SW 1271 (cell line): ENCODE measurements at regions not wholly inside any gene's neighbourhood (a gene's known extent, or its start where the extent isn't known, plus 50 kb on each side); places are given as distances from the start of the nearest gene placed in this dataset.
A peak's percentile ranks its signal among the peaks of the same experiment; 100 is the strongest.

Experiments
- DNase-seq, 2 experiments: peaks; one replicate each; lab custom pipeline; 2025; lab: John Stamatoyannopoulos, UW

GRCh38 chr2:205937211-205937610 lies 148.8 kb downstream of the INO80D start:
- DNase-seq = no peak

DNA sequence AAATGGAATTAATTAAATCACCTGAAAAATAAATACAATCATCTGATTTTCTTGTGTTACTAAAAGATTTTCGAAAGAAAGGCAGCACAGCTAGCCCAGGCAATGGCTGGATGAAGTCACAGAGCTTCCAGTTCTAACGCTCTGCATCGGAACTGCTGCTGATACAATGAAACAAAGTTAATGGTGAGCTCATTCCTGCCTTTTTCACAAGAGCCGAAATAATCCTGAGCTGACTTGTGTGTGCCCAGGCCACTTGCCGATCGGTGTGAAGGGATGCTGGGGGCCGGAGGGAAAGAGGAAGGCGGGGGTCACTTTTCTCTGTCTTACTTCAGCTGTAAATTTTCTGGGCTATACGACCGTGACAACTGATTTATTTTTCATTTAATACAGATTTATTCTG lies 149.5 kb downstream of the INO80D start:
- no peak for DNase-seq

DNA sequence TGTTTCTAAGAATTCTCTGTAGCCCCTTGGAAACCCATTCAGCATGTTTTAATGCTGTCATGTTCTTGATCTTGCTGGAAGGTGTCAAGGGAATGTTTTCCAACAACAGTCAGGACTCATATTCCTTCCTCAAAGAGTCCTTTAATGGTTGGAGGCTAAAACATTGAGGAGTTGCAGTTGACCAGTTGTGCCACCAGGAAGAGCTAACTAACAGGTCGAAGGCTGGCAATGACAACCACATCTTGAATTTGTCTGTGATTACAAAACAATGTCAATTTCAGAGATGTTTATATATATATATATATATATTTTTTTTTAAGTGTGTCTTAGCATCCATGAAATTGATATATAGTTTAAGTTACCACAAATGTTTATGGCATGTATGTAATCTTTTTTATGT lies 151.5 kb downstream of the INO80D start:
- peak in 1 of 2 experiments; percentile 9 for DNase-seq

DNA sequence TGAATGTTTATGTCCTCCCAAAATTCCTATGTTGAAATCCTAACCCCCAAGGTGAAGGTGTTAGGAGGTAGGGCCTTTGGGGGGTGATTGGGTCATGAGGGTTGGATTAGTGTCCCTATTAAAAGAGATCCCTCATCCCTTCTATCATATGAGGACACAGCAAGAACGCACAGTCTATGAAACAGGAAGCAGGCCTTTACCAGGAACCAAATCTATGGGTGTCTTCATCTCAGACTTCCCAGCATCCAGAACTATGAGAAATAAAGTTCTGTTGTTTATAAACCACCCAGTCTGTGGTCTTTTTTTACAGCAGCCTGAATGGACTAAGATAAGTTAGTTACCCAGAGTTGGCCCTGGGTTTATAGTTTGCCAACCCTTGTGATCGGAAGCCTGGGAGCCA lies 153.1 kb downstream of the INO80D start:
- no peak for DNase-seq

- no peak for DNase-seq
Measured at GRCh38 chr2:205931388-205931787, 154.6 kb downstream of the INO80D start.

DNA sequence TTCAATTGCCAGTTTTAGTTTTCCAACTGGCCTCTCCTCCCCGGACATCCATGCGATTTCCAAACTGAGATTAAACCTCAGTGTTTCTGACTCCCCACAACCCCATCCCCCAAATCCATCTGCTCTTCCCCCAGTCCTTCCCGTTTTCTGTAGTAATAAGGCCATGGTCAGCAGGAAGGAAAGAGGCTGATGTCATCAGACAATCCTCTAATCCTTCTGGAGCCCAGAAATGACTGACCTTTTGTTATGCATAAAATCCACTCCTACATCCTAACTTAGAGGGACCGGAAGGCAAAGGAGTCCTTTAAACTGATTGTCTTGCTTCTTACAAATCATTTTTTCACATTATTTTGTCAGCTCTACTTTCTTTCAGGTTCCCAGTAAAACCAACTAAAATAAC lies 155.8 kb downstream of the INO80D start:
- no peak for DNase-seq

DNA sequence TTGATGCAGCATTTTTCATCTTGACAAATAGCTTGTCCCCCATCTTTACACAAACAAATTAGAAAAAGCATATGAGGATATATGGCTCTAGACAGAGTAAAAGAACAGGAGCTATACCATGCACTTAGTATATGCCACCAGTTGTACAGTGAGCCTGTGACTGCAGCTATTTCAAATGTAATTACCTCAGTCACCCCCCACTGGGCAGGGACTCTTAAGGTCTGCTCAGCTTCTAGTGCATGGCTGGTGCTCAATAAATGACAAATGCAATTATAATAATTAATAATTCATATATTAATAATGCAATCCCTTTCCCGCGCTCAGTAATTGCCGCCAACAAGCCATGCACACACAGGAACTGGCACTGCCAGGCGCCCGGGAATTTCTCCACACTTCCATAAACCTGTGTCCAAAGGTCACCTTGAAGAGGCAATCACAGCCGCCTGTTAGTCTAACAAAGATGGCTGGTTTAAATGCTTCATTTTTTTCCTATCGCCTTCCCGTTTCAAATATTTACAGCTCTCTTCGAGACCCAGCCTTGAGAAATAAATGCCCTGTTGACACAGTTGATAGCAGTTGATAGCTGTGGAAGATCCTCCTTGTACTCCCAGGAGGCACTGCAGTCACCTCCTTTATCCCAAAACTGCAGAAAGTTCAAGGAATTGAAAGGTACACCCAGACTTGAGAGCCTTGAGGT lies 156.6 kb downstream of the INO80D start:
- no peak for DNase-seq

DNA sequence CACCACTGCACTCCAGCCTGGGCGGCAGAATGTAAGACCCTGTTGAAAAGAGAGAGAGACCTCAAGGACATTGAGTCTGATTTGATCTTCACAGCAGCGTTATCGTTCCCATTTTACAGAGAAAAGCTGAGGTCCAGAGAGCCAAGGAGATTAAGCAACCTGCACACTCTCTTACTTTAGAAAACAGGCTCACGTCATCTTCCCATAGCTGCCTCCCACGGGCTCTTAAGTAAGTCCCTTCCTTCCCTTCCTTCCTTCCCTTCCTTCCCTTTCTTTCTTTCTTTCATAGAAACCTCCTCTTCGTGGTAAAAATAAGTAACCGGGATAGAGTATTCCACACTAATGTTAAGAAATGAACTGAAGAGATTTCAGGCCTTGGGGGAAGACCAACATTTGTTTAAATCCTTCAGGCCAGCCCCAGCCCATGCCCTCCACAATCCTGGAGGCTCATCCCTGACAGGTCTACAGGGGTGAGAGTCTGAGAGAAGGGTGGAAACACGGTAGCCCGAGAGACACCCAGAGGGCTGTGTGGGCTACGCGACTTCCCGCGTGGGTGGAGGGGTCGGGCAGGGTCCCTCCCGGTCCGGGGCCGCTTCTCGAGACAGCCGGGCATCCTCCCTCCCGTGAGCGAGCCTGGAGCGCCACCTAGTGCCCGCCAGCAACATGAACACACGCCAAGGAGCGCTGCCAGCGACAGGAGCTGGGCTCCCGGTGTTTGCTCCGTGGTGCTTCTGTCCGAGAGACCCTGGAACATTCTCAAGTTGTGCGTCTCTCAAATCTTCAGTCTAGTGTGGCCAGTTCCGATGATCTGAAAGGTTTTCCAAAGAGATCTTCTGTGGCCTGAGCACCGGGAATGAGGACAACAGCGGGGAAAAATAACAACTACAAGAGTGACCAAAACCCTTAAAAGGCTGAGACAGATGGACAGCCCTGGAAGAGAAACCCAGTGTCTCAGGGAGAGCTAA lies 160.3 kb downstream of the INO80D start:
- peak in 1 of 2 experiments; percentile 20 for DNase-seq

GRCh38 chr2:205924676-205925075 lies 161.3 kb downstream of the INO80D start:
- no peak for DNase-seq

DNA sequence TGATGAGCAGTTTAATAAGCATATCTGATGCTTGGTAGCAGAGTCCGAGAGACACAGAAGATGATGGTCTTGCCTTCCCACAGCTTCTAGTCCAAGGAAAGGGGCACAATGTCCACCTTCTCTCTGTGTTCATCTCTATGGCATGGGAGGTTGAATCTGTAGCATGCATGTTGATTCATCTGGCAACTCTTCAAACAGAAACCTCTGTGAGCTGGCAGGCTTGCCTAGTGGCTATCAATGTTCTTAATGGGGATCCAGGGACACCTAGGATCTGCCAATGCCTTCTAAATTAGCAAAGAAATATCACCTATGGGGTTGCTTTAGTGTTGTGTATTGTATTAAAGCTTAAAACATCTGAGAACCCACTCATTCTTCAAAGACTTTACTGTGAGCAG lies 170.8 kb downstream of the INO80D start:
- no peak for DNase-seq

DNA sequence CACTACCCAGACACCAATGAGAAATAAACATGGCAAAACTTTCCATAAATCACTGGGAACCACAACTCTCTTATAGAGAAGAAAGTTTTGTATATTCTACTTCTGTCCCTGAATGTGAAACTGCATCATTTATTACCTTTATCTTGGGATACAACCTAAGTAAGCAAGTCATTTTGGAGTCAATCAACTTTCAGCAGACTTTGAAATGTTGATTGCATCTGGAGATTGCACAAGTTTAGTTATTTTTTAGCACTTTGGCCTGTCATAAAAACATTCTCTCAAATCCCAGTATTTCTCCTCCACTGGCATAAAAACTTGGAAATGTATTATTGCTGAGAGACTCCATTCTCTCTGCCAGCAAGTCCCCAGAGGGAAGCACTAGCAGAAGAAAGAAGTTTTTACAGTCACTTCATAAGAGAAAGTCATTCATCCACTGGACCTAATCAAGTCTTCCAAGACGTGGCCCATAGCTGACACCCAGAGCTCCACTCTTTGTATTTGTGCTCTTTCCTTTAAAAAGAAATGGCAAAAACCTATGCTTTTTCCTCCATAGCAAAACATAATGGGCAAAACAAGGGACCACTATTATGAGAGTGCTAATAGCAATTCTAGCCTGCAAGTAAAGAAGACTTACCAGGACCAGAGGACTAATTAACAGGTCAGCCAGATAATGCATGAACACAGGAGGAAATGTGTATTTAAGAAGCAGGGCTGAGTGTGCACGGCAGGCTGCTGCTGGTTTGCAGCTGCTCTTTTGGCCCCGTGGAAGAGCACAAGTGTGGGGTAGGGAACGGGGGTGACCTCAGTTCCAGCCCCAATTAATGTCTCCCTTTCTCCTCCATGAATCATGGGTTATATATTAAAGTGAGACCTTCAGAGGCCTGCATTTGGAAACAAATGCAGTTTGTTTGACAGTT lies 171.5 kb downstream of the INO80D start:
- no peak for DNase-seq

GRCh38 chr2:205913668-205914067 lies 172.3 kb downstream of the INO80D start:
- no peak for DNase-seq

DNA sequence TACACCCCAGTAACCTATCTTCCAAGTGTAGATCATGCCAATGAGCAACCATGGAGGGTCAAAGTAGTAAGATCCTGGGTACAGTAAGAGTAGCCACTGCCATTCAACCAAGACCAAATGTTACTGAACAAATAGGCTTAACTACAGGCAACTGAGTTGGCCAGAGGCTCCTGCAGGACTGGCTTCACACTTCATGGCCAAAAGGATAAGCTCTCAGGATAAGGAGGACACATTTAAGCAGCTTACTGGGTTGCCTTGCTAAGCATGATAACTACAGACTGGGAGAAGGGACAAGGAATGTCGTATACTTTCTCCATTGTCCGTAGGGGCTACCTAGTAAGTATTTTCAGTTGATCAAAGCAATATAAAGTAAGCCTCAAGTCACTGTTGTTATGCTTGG lies 174.7 kb downstream of the INO80D start:
- no peak for DNase-seq

- DNase-seq = no peak
Measured at GRCh38 chr2:205909184-205909572, 176.8 kb downstream of the INO80D start.

DNA sequence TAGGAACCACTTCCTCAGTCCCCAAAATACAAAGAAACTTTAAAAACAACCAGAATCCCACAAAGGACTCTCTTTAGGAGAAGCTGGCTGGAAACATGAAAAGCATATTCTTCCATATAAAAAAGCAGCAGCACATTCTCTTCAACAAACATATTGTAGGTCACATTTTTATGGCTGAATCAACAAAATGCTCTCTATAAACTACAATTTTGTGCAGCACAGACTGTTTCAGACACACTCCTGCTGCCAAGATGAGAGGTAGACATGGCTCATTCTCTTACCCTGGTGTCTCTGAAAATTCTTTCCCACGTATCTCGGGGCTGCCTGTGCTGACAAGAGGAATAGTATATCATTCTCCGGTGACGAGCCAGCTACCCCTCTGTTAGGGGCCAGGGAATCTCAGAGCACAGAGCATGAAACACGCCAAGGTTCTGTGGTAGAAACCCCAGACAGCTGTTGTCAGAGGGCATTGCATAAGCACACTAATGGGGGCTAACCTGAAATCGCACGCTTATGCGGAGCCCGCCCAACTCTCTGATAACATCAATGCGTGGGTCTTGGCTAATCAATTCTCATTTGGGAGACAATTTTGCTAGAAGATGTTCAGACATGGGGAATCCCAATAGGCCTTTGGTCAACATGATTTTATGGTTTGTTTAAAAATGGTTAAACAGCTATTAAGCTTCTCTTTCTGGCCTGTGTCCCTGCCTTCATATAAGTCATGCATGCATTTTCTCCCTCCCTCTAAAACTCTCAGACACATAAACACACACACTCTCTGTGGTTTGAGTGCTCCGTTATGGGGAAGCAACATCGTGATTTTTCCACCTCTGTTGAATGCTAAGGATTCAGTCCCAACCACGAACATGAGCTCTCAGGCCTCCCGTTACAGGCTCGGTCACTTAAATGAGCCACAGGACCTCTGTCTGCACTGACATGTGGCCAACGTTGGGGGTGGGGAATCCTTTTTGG lies 177.5 kb downstream of the INO80D start:
- DNase-seq = no peak

DNA sequence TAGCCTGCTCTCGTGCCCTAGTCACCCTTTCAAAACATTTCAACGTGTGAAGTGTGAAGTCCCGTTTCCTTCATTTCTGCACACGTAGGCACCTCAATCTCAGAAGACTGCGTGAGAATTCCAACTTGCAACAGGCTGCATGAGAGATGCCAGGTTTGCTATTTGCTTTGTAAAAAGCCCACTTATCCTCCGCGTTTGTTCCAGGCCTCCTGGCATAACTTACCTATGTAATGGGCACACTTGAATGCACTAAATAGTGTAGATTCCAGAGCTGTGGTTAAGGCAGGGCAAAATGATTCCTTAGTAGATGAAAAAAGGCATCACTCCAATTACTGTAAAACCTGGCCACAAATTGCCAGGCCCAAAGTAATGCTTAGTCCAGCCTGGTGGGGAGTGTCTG lies 179.6 kb downstream of the INO80D start:
- no peak for DNase-seq

DNA sequence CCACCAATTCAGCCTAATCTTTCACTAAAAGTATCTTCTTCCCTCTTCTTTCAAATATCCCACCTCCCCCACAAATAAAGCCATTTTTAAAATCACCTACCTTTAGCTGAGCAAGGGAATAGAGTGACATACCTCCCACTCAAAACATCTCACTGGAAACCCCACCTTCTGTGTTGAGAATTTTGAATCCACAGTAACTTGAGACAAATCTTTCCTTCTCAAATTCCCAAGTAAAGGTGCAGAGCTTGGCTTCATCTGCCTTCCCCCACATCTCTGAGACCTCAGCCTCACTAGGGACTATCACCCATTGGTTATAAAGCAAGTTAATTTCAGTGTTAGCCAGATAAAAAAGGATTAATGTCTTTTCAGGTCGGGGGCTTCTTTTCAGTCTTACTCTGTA lies 180.4 kb downstream of the INO80D start:
- DNase-seq = no peak

DNA sequence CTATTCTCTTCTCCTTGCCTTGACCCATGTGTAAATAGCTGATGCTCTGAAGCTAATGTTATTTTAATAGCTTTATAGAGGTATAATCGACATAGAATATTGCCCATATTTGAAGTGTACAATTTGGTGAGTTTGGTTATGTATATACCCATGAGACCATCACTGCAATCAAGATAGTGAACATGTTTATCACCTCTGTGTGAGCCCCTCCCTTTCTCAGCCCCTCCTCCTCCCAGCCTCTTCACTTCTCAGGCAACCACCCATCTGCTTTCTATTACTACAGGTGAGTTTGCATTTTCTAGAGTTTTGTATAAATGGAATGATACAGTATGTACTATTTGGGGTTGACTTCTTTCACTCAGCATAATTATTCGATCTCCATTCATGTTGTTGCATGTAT lies 181.1 kb downstream of the INO80D start:
- DNase-seq = no peak

DNA sequence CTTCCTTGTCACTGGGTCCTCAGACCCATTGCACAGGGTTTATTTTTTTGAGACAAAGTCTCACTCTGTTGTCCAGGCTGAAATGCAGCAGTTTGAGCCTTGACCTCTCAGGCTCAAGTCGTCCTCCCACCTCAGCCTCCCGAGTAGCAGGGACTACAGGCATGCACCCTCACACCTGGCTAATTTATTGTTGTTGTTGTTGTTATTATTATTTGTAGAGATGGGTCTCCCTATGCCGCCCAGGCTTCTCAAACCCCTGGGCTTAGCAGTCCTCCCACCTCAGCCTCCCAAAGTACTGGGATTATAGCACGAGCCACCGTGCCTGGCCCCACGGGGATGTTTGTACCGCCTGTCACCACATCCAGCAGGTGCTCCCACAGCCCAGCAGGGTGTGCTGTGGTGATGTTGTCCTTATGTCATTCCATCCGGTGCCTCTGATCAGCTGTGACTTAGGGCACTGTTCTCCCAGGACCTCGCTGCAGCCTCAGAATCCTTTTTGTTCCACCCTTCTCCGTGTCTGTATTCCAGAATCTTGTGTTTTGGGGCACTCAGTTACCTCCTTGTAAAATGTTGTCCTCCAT lies 182.3 kb downstream of the INO80D start:
- DNase-seq = peak in 1 of 2 experiments; percentile 18

DNA sequence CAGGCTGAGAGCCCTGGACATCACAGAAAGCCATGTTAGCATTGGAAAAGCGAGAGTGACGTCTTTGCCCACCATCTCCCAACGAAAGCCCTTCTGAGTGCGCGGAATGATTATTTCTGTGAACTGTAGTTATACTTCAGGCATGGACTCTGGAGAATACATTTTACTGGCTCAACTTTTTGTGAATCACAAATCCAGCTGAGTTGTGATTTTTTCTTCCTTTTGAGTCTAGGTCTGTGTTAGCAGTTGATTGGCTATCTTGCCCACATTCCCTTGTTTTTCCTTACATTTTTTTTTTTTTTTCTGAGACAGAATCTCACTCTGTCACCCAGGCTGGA lies 183.1 kb downstream of the INO80D start:
- no peak for DNase-seq
